ENCODE measurements at regions not wholly inside any gene's neighbourhood (a gene's known extent, or its start where the extent isn't known, plus 50 kb on each side); places are given as distances from the start of the nearest gene placed in this dataset.

GRCh38 chr15:99878835-99879234, 145.6 kb upstream of the LYSMD4 start:
- ChIA-PET CTCF (ENCODE audit: partially characterized antibody) (no interaction called here), POLR2A (ENCODE audit: partially characterized antibody) (no interaction called here)
- no peak overlapping the region for H3K23ac ChIP-seq (ENCODE audit: insufficient read length)
- no peaks in the 10 kb centered on the region for H3K23me2 ChIP-seq (ENCODE audit: low read depth, low read length)
- no peak overlapping the region for H2BK15ac ChIP-seq (ENCODE audit: low read length)
- no peak overlapping the region for H3K56ac ChIP-seq (replicated peaks; ENCODE audit: insufficient read length, low read depth, low read length)
- no peak overlapping the region for H2BK20ac ChIP-seq (ENCODE audit: low read length)
- H2AK5ac ChIP-seq (ENCODE audit: low read depth, low read length), result no peak overlapping the region
- no peak overlapping the region for H3K9ac ChIP-seq (replicated peaks in 1 of 4; ENCODE audit: extremely low read depth in 1 of 4, low read depth in 3 of 4, low read length in 3 of 4)
- no peak overlapping the region for H4K5ac ChIP-seq (ENCODE audit: insufficient read length, low read depth, low read length)
- no peak for DNase-seq (ENCODE audit: low read depth in 1 of 2, low spot score in 2 of 2)
- no peak overlapping the region for H3K4ac ChIP-seq (replicated peaks; ENCODE audit: insufficient read length, low read depth, low read length)
- H3K14ac ChIP-seq (ENCODE audit: insufficient read length), result no peak overlapping the region
- H4K20me1 ChIP-seq (replicated peaks in 1 of 2; ENCODE audit: control insufficient read depth in 1 of 2, insufficient read depth in 2 of 2, low read length in 2 of 2), result no peaks in the 10 kb centered on the region
- no peak overlapping the region for H3K4me2 ChIP-seq (ENCODE audit: insufficient read depth in 1 of 2, low read depth in 2 of 2, low read length in 2 of 2)
- H3K4me3 ChIP-seq (ENCODE audit: extremely low read depth in 1 of 4, insufficient read depth in 2 of 4, low read depth in 3 of 4, low read length in 4 of 4), result no peak overlapping the region
- no peaks in the 10 kb centered on the region for H3K79me2 ChIP-seq (ENCODE audit: control insufficient read depth in 1 of 2, insufficient read depth in 2 of 2, low read length in 2 of 2)
- no peaks in the 10 kb centered on the region for H3K27me3 ChIP-seq (replicated peaks in 1 of 4; ENCODE audit: control insufficient read depth in 3 of 4, extremely low read depth in 1 of 4, insufficient read depth in 3 of 4, low read length in 3 of 4)
- no peak overlapping the region for H3K18ac ChIP-seq (ENCODE audit: extremely low read depth, low read length)
- TF ChIP-seq JUN (IDR thresholded peaks at IDR 0.05; ENCODE audit: low read depth, low read length) (no peak), TAF1 (IDR thresholded peaks at IDR 0.05; ENCODE audit: low read depth, low read length) (no peak)
- no peaks in the 10 kb centered on the region for H3K4me1 ChIP-seq (replicated peaks in 1 of 4; ENCODE audit: control insufficient read depth in 3 of 4, insufficient read depth in 4 of 4, low read length in 3 of 4)
- no peak overlapping the region for H2BK120ac ChIP-seq (replicated peaks; ENCODE audit: low read depth, low read length)
- H2AFZ ChIP-seq (ENCODE audit: low read length), result no peak overlapping the region
- no peak overlapping the region for H3K27ac ChIP-seq (ENCODE audit: low read depth, low read length)
- H3K9me3 ChIP-seq (ENCODE audit: insufficient read depth in 2 of 2, low read depth in 1 of 2, low read length in 1 of 2), result no peaks in the 10 kb centered on the region
- no peak overlapping the region for H2BK12ac ChIP-seq (ENCODE audit: low read depth, low read length)
- H3K79me1 ChIP-seq (ENCODE audit: low read depth, low read length), result no peaks in the 10 kb centered on the region
- no peak overlapping the region for H2BK5ac ChIP-seq (ENCODE audit: low read depth, low read length)
- no peak overlapping the region for H4K8ac ChIP-seq (ENCODE audit: extremely low read depth, insufficient read depth, low read length)
- FAIRE-seq, result no peak
- H3K36me3 ChIP-seq (ENCODE audit: control insufficient read depth in 2 of 4, insufficient read depth in 4 of 4, low read length in 3 of 4), result no peaks in the 10 kb centered on the region
- WGBS, 2 experiments (ENCODE audit: extremely low coverage in 1 of 2, insufficient coverage in 1 of 2, insufficient read length in 1 of 2, insufficient replicate concordance in 2 of 2, low coverage in 1 of 2, low lambda C conversion rate in 2 of 2, missing lambda C conversion rate in 1 of 2), result 96% methylated on average over 3 of the region's 3 CpGs; no CpG with 5 or more reads in 1 of the 2 experiments
- no peak overlapping the region for H4K91ac ChIP-seq (replicated peaks; ENCODE audit: insufficient read length, low read length)
